ENCODE measurements at regions not wholly inside any gene's neighbourhood (a gene's known extent, or its start where the extent isn't known, plus 50 kb on each side); places are given as distances from the start of the nearest gene placed in this dataset.

GRCh38 chr2:195560209-195560895 is 96.7 kb upstream of the SLC39A10 start:
- no peak for TF ChIP-seq RCOR1 (conservative IDR thresholded peaks at IDR 0.05; ENCODE audit: low read depth, low read length)
- TF ChIP-seq, protein P1, sequence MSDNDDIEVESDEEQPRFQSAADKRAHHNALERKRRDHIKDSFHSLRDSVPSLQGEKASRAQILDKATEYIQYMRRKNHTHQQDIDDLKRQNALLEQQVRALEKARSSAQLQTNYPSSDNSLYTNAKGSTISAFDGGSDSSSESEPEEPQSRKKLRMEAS (IDR thresholded peaks at IDR 0.05; ENCODE audit: low read depth, low read length), result no peak
- no peak for TF ChIP-seq NFYB (IDR thresholded peaks at IDR 0.05; ENCODE audit: insufficient read depth, low read depth, low read length)
- TF ChIP-seq CTCF (IDR thresholded peaks at IDR 0.05 in 2 of 3, conservative IDR thresholded peaks at IDR 0.05 in 1 of 3; ENCODE audit: control insufficient read depth in 2 of 3, extremely low read depth in 1 of 3, insufficient read depth in 1 of 3, low read depth in 3 of 3, low read length in 3 of 3), result no peak
- TF ChIP-seq TARDBP (IDR thresholded peaks at IDR 0.05; ENCODE audit: borderline replicate concordance), result no peak
- TF ChIP-seq EP300 (IDR thresholded peaks at IDR 0.05; ENCODE audit: borderline replicate concordance in 1 of 2, control insufficient read depth in 1 of 2, low read depth in 2 of 2, low read length in 2 of 2), result no peak
- no peak for TF ChIP-seq KAT2A (conservative IDR thresholded peaks at IDR 0.05; ENCODE audit: control insufficient read depth, low read depth, low read length)
- TF ChIP-seq CEBPB (IDR thresholded peaks at IDR 0.05; ENCODE audit: borderline replicate concordance in 1 of 2, low read depth in 2 of 2, low read length in 2 of 2), result no peak

Measured in GM12878 (cell line).